ENCODE measurements at regions not wholly inside any gene's neighbourhood (a gene's known extent, or its start where the extent isn't known, plus 50 kb on each side); places are given as distances from the start of the nearest gene placed in this dataset.
A peak's percentile ranks its signal among the peaks of the same experiment; 100 is the strongest.

GRCh38 chr5:1948111-1948510 lies 65.4 kb upstream of the IRX4 start:
- Histone ChIP-seq H3K4me3 (no peak overlapping the region), H3K27ac (replicated peaks) (peak overlapping the region; percentile 92), H3K36me3 (no peaks in the 10 kb centered on the region), H3K9me3 (replicated peaks) (no peaks in the 10 kb centered on the region), H3K27me3 (ENCODE audit: low read depth) (peaks cover 4% of the 10 kb centered on the region), H3K4me1 (peaks cover 41% of the 10 kb centered on the region)
- intact Hi-C loops (cut with micrococcal nuclease), result no loop called here
- no peak for TF ChIP-seq CTCF (IDR thresholded peaks at IDR 0.05; ENCODE audit: borderline replicate concordance)
- no peak for DNase-seq

- H3K27me3 ChIP-seq (ENCODE audit: low read depth), result no peaks in the 10 kb centered on the region
- intact Hi-C loops (cut with micrococcal nuclease), result no loop called here
- H3K9me3 ChIP-seq (replicated peaks), result peaks cover 3% of the 10 kb centered on the region
- DNase-seq, result peak; percentile 59
- no peak for TF ChIP-seq CTCF (IDR thresholded peaks at IDR 0.05; ENCODE audit: borderline replicate concordance)
- peak overlapping the region; percentile 92 for H3K27ac ChIP-seq (replicated peaks)
- no peaks in the 10 kb centered on the region for H3K36me3 ChIP-seq
- peak overlapping the region; percentile 27 for H3K4me3 ChIP-seq
- peaks cover 41% of the 10 kb centered on the region for H3K4me1 ChIP-seq
These were observed 64.1 kb upstream of the IRX4 start for GRCh38 chr5:1946776-1947175.

GRCh38 chr5:1946122-1946677 lies 63.5 kb upstream of the IRX4 start:
- Histone ChIP-seq H3K36me3 (no peaks in the 10 kb centered on the region), H3K4me3 (peak overlapping the region; percentile 27), H3K27ac (replicated peaks) (peak overlapping the region; percentile 92), H3K27me3 (ENCODE audit: low read depth) (no peaks in the 10 kb centered on the region), H3K4me1 (peaks cover 41% of the 10 kb centered on the region), H3K9me3 (replicated peaks) (peaks cover 3% of the 10 kb centered on the region)
- intact Hi-C loops (cut with micrococcal nuclease), result no loop called here
- DNase-seq, result peak; percentile 66
- no peak for TF ChIP-seq CTCF (IDR thresholded peaks at IDR 0.05; ENCODE audit: borderline replicate concordance)

GRCh38 chr5:1945606-1946005 lies 62.9 kb upstream of the IRX4 start:
- peaks cover 41% of the 10 kb centered on the region for H3K4me1 ChIP-seq
- no peak overlapping the region for H3K4me3 ChIP-seq
- DNase-seq, result no peak
- no peak for TF ChIP-seq CTCF (IDR thresholded peaks at IDR 0.05; ENCODE audit: borderline replicate concordance)
- peak overlapping the region; percentile 92 for H3K27ac ChIP-seq (replicated peaks)
- intact Hi-C loops (cut with micrococcal nuclease), result no loop called here
- no peaks in the 10 kb centered on the region for H3K36me3 ChIP-seq
- H3K9me3 ChIP-seq (replicated peaks), result peaks cover 3% of the 10 kb centered on the region
- H3K27me3 ChIP-seq (ENCODE audit: low read depth), result no peaks in the 10 kb centered on the region

GRCh38 chr5:1944408-1944807 lies 61.7 kb upstream of the IRX4 start:
- H3K9me3 ChIP-seq (replicated peaks), result peaks cover 3% of the 10 kb centered on the region
- no peak overlapping the region for H3K4me3 ChIP-seq
- no peak overlapping the region for H3K27ac ChIP-seq (replicated peaks)
- no peaks in the 10 kb centered on the region for H3K36me3 ChIP-seq
- no peak for DNase-seq
- intact Hi-C loops (cut with micrococcal nuclease), result no loop called here
- H3K27me3 ChIP-seq (ENCODE audit: low read depth), result no peaks in the 10 kb centered on the region
- peaks cover 36% of the 10 kb centered on the region for H3K4me1 ChIP-seq
- TF ChIP-seq CTCF (IDR thresholded peaks at IDR 0.05; ENCODE audit: borderline replicate concordance), result no peak

Measured in left ventricle myocardium inferior (tissue), 1 donor.